HG03108 (cell line): ENCODE measurements at regions not wholly inside any gene's neighbourhood (a gene's known extent, or its start where the extent isn't known, plus 50 kb on each side); places are given as distances from the start of the nearest gene placed in this dataset.

Source experiments
- ATAC-seq: cut with Tn5 transposase; IDR thresholded peaks from one replicate; pipeline ENCODE4 v1.9.1; 2021; ENCODE audit warnings: moderate library complexity; ENCODE audit not compliant: unreplicated experiment

DNA sequence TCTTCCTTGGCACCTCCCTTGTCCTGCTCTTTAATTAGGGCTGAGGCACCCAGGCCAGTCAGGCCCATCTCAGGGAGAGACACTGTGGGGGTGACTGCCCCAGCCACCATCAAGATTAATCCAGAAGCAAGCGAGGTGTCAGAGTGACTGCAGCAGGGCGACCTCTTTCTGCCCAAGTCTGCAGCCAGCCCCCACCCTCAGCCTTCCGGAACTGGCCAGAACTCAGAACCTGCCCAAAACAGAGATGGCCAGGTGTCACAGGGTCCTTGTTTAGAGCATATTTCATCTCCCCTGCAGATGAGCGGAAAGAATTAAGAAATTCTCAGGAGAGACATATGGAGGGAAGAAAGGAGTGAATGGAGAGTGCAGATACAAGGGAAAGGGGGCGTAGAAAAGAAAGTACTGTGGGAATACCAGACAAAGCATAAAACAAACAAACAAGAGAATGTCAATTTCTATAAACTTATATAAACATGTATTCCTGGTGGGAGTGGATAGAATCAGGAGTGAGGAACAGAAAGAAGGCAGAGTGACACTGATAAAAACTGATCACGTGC lies 188.8 kb upstream of the NRP1 start:
- ATAC-seq, result no peak

DNA sequence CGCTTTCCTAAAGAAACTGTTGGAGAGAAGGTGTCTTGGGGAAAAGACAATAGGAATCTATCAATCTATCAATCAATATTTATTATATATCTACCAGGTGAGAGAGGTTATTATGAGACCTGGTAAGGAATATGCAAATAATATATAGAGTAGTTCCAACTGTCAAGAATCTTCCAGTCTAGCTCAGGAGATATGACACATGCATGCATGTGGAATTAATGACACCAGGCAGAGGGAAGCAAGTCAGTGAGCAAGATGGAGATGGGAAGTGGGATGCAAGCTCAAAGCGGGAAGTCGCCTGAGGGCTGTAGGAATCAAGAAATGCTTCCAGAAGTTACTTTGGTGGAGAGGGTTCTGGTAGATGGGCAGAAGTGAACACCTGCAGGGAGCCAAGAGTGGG lies 187.4 kb upstream of the NRP1 start:
- no peak for ATAC-seq

- no peak for ATAC-seq
Observed at GRCh38 chr10:33521062-33521461, 186.6 kb upstream of the NRP1 start.

- ATAC-seq, result no peak
Observed at GRCh38 chr10:33520223-33520622, 185.8 kb upstream of the NRP1 start.

DNA sequence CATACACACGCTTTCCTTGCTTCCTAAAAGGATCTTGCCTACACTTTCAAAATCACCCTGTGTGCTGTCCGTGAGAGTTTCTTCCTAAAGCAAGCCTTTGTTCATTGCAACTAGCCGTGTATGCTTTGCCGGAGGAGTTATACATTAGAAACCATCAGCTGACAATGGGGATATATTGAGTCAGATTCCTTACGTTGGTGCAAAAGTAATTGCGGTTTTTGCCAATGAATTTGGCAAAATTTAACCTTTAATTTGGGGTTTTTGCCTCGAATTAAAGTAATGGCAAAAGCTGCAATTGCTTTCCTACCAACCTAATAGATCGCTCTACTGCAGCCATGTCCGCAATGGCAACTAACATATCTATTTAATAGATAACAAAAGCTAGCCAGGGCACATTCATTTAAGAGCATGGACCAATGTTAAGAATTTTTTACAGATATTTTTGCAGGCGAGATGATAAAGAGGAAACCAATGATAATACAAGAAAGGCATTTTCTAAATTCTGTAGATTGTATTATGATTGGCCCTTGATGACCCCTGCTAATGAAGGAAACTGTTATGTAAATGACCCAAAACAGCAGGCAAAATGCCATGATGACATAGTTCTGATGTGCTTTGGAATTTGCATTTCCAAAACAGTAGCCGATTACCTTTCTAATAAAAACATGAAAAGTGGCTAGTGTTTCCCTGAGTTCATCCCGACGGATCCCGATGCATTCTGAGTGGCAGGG lies 184.8 kb upstream of the NRP1 start:
- ATAC-seq, result no peak

GRCh38 chr10:33510206-33510605 lies 175.7 kb upstream of the NRP1 start:
- no peak for ATAC-seq

DNA sequence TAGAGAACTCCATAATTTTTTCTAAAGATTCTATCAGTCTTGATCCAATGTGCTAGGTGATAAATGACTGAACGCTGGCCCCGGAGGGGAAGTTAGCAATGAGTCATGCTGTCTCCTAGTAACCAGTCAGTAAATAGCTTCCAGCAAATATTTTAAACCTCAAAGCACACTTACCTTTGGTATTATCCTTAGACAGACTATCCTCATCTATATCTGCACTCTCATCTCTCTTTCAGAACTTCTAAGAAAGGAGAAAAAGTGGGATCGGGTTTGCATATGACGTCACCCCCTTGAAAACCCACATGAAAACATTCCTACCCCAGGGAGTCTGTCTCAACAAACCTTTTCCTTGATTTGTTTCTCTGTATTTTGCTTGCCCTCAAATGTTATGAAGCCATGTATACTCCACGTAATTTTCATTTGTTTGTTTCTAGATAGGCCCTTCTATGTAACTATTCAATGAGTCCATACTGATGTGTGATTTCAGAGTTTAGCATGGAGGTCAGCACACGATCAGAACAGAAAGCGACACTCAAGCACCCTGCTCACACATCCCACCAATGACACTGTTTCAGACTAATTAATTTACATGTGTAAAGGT lies 174.9 kb upstream of the NRP1 start:
- ATAC-seq, result peak; percentile 81

DNA sequence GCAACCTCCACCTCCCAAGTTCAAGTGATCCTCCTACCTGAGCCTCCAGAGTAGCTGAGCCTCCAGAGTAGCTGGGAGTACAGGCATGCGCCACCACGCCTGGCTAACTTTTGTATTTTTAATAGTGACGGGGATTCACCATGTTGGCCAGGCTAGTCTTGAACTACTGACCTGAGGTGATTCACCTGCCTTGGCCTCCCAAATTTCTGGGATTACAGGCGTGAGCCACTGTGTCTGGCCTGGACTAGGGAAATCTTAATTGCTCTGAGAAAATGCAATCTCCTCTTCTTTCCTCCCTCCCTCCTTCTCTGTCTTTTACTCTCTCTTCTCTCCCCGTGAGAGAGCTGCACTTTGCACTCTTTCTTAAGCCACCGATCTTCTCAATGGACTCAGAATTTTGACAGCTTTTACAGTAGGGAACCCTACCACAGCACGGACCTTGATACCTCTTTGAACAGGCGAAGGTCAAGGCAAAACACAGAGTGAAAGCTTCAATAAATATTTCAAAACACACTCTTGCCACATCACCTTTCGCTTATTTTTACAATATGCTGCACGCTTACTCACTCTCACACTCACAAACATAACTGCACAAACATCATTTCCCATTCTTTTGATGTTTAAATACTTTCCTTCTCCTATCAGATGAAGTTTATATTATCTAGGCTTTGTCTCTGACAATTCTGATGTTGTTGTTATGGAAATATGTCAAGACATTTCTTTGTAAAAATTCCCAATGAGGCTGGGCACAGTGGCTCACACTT lies 173.4 kb upstream of the NRP1 start:
- no peak for ATAC-seq

DNA sequence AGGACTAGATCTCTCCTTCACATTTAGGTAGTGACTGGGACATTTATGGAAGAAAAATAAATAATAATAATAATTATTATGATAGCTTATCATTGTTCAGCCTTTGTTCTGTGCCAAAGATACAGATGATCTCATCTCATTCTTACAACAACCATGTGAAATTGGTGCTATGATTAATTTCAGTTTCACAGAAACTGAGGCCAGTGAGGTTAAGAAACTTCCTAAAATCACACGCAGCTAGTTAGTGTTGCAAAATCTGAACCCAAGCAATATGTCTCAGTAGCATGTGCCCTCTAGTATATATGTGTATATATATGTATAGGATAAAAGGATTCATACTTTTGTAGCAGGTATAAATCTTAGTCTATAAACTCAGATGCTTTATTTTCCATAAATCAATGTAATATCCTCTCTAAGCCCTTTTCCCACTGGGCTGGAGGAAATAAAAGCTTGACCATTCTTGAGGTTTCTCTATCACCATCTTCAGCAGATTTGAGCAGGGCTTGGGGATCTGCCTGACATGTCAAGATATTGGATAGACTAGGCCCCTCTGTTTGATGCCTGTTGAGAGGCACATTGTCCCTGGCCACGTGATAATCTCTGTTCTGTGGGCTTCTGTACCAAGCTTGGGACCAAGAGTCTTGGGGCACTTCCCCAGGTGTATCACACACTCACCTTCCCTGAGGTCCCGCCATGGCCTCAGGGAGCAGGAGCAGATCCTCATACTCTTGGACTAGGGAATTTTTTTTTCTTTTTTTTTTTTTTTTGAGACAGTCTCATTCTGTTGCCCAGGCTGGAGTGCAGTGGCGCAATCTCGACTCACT lies 172.6 kb upstream of the NRP1 start:
- ATAC-seq, result peak; percentile 74

- no peak for ATAC-seq
Observed at GRCh38 chr10:33506391-33506790, 171.9 kb upstream of the NRP1 start.

GRCh38 chr10:33501161-33501560 lies 166.7 kb upstream of the NRP1 start:
- no peak for ATAC-seq

GRCh38 chr10:33498391-33498891 lies 164.0 kb upstream of the NRP1 start:
- no peak for ATAC-seq

DNA sequence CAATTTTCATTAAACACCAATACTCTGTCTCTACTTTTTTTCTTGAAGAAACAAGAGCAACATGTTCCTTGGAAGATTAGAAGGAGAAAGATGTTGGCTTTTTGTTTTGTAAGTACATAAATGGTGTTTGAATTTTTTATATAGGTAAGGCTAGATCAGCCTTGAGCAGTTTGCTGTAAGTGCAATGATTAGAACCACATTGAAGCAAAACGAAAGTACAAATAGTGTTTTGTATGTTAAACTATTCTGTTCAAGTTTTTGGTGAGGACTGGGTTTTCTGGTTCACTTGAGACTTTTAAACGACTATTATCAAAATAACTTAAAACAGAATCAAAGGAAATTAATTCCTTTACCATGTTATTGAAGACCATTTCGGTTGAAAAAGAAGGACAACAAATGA lies 162.9 kb upstream of the NRP1 start:
- no peak for ATAC-seq

DNA sequence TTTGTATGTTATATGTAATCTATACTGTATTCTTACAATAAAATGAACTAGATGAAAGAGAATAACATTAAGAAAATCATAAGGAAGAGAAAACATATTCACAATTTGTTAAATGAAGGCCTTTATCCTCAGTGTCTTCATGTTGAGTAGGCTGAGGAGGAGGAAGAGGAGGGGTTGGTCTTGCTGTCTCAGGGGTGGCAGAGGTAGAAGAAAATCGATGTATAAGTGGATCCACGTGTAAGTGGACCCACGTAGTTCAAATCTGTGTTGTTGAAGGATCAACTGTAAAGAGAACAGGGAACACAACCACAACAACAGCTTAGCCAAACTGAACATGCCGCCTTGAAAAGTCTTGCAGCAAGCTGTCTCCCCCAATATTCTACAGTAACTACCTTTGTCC lies 161.6 kb upstream of the NRP1 start:
- no peak for ATAC-seq

- ATAC-seq, result no peak
Observed at GRCh38 chr10:33494694-33495265, 160.3 kb upstream of the NRP1 start.

DNA sequence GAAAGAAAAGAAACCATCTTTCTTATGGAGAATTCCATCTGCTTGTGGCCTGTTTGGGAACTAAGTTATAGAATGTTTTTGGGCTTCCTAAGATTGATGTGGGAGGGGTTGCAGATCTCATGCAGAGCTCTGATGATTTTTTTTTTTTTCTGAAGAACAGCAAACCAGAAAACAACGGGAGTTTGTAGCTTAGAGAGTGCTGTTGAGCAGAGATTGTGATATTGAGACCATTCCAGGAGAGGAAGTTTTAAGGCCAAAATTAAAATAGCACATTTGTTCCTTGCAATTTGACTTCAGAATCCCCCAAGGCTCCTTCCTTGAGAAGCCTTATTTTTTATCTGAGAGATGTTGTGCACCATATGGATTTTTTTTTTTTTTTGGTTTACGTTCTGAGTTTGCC lies 159.5 kb upstream of the NRP1 start:
- no peak for ATAC-seq

- no peak for ATAC-seq
Observed at GRCh38 chr10:33493497-33493896, 159.0 kb upstream of the NRP1 start.

- no peak for ATAC-seq
Observed at GRCh38 chr10:33492701-33493345, 158.4 kb upstream of the NRP1 start.

GRCh38 chr10:33489501-33490176 lies 155.2 kb upstream of the NRP1 start:
- no peak for ATAC-seq
